Peyer's patch (tissue), 4 donors: ENCODE measurements at regions not wholly inside any gene's neighbourhood (a gene's known extent, or its start where the extent isn't known, plus 50 kb on each side); places are given as distances from the start of the nearest gene placed in this dataset.
"Not testable (repeated sequence)": the region's sequence is repeated elsewhere in the genome, so short reads cannot be mapped to it uniquely, and the experiment has no call there.

Source experiments
- CTCF ChIP-seq, 6 experiments: fragments of 450-650 bp in 4 of 6; fragments of 200-600 bp in 2 of 6; sonication (generic) in 1 of 6; IDR thresholded peaks; one replicate each; pipeline ENCODE4 v1.5.1; 2017 to 2019; ENCODE audit warnings: antibody characterized with exemption in 6 of 6, mild to moderate bottlenecking in 3 of 6, moderate library complexity in 1 of 6
- POLR2A ChIP-seq, 2 donors: fragments of 450-650 bp; IDR thresholded peaks; one replicate each; pipeline ENCODE4 v1.5.1; 2017; ENCODE audit warnings: antibody characterized with exemption in 2 of 2, mild to moderate bottlenecking in 2 of 2, moderate library complexity in 2 of 2

GRCh38 chr13:18963684-18964083, 217.9 kb downstream of the TUBA3C start:
- not testable (repeated sequence) for TF ChIP-seq POLR2A, CTCF (IDR thresholded peaks at IDR 0.05)
